HL-60 (cell line): ENCODE measurements at regions not wholly inside any gene's neighbourhood (a gene's known extent, or its start where the extent isn't known, plus 50 kb on each side); places are given as distances from the start of the nearest gene placed in this dataset.

Experiments used
- DNase-seq, 2 experiments: peaks; one replicate each; pipeline ENCODE4 v3.0.0-alpha.2; 2010 to 2020; ENCODE audit warnings: low read depth in 1 of 2, low spot score in 1 of 2
- H3K27ac ChIP-seq: fragments of 250-450 bp; sonication (Bioruptor Pico); replicated peaks from 2 replicates; pipeline ENCODE4 v1.5.1; 2020; ENCODE audit warnings: mild to moderate bottlenecking, moderate library complexity
- H3K27me3 ChIP-seq: fragments of 250-450 bp; sonication (Bioruptor Pico); 2 replicates; pipeline ENCODE4 v1.5.1; 2021; ENCODE audit warnings: mild to moderate bottlenecking, moderate library complexity; ENCODE audit not compliant: insufficient read depth, poor library complexity, severe bottlenecking
- H3K4me3 ChIP-seq: replicated peaks from 2 replicates; pipeline ENCODE4 v1.5.1; 2011; ENCODE audit warnings: mild to moderate bottlenecking, control low read depth, low read length; ENCODE audit not compliant: insufficient read depth
- CTCF ChIP-seq: IDR thresholded peaks from one replicate; pipeline ENCODE4 v1.5.1; 2011; ENCODE audit warnings: low read length, control low read depth, inconsistent platforms; ENCODE audit not compliant: insufficient read depth
- GABPA ChIP-seq: IDR thresholded peaks from 2 replicates; pipeline ENCODE4 v1.6.1; 2012; ENCODE audit warnings: low read depth
- POLR2AphosphoS5 ChIP-seq: IDR thresholded peaks from 2 replicates; pipeline ENCODE4 v1.6.1; 2012; ENCODE audit warnings: low read depth
- REST ChIP-seq: IDR thresholded peaks from 2 replicates; pipeline ENCODE4 v1.6.1; 2012; ENCODE audit warnings: low read depth; ENCODE audit not compliant: insufficient replicate concordance
- SPI1 ChIP-seq: IDR thresholded peaks from 2 replicates; pipeline ENCODE4 v1.6.1; 2012; ENCODE audit warnings: low read depth, mild to moderate bottlenecking, borderline replicate concordance

DNA sequence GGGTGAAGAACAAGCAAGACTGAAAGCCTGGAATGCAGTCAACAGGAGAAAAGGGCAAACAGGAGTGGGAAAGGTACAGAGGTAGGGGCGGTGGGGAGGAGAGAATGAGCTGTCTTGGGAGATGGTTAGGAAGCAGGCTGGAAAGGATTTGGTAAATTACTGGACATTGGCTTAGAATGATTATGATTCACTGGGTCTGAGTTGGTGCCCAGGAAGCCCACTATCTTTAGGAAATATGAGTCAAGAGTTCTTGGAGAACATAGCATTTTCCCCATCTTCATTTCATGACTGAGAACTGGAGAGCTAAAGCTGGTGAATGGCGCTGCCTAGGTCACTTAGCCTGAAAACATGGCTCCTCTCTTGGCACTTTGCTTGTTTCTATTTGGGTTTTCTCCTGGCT lies 74.7 kb upstream of the C3orf80 start:
- H3K27me3 ChIP-seq, result no peaks in the 10 kb centered on the region
- H3K4me3 ChIP-seq, result no peak overlapping the region
- H3K27ac ChIP-seq, result no peak overlapping the region
- no peak for DNase-seq
- no peak for TF ChIP-seq CTCF
- no peak for TF ChIP-seq GABPA
- TF ChIP-seq SPI1, result no peak
- no peak for TF ChIP-seq POLR2AphosphoS5
- TF ChIP-seq REST, result no peak

DNA sequence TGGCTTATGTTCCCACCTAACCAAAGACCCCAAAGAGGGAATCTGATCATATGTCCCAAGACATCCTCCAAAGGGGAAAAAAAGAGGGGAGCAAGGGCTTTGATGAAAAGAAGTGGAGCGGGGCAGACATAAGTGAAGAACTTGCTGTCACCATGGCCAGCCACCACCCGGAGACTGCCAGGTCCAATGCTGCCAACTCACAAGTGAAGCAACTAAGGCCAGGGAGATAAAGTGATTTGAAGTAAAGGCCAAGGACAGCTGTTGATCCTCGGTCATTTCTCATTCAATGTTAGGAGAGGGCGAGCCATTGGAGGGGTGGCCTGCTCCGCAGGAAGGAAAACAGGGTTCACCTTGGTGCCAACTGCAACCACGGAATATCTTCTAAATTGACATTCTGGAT lies 72.6 kb upstream of the C3orf80 start:
- H3K27me3 ChIP-seq, result no peaks in the 10 kb centered on the region
- H3K27ac ChIP-seq, result no peak overlapping the region
- TF ChIP-seq CTCF (no peak), REST (no peak), SPI1 (no peak), POLR2AphosphoS5 (no peak), GABPA (no peak)
- H3K4me3 ChIP-seq, result no peak overlapping the region
- DNase-seq, result no peak

- no peaks in the 10 kb centered on the region for H3K27me3 ChIP-seq
- DNase-seq, result no peak
- H3K27ac ChIP-seq, result no peak overlapping the region
- TF ChIP-seq SPI1, result no peak
- no peak for TF ChIP-seq CTCF
- no peak for TF ChIP-seq GABPA
- TF ChIP-seq REST, result no peak
- TF ChIP-seq POLR2AphosphoS5, result no peak
- H3K4me3 ChIP-seq, result no peak overlapping the region
Measured at GRCh38 chr3:160154033-160154432, 71.2 kb upstream of the C3orf80 start.
